ENCODE measurements at regions not wholly inside any gene's neighbourhood (a gene's known extent, or its start where the extent isn't known, plus 50 kb on each side); places are given as distances from the start of the nearest gene placed in this dataset.

GRCh38 chr9:94026816-94027215, 57.4 kb upstream of the PTPDC1 start:
- TF ChIP-seq CTCF (IDR thresholded peaks at IDR 0.05), result no peak
- TF ChIP-seq POLR2A (IDR thresholded peaks at IDR 0.05), result no peak

Measured in testis (tissue), 2 donors.